ENCODE measurements at regions not wholly inside any gene's neighbourhood (a gene's known extent, or its start where the extent isn't known, plus 50 kb on each side); places are given as distances from the start of the nearest gene placed in this dataset.

- no peak for DNase-seq
Observed at GRCh38 chr5:4348919-4349318, 753.3 kb downstream of the IRX1 start.

- no peak for DNase-seq
Observed at GRCh38 chr5:4356201-4356600, 760.6 kb downstream of the IRX1 start.

- DNase-seq = no peak
Observed at GRCh38 chr5:4359847-4360246, 764.2 kb downstream of the IRX1 start.

- DNase-seq = no peak
Observed at GRCh38 chr5:4361753-4362152, 766.1 kb downstream of the IRX1 start.

- DNase-seq = no peak
Observed at GRCh38 chr5:4362411-4362810, 766.8 kb downstream of the IRX1 start.

GRCh38 chr5:4363045-4363444 is 767.4 kb downstream of the IRX1 start:
- no peak for DNase-seq

- no peak for DNase-seq
Observed at GRCh38 chr5:4366628-4367027, 771.0 kb downstream of the IRX1 start.

- no peak for DNase-seq
Observed at GRCh38 chr5:4370218-4370617, 769.9 kb upstream of the ADAMTS16 start.

GRCh38 chr5:4372481-4372880 is 767.6 kb upstream of the ADAMTS16 start:
- DNase-seq = no peak

- DNase-seq = no peak
Observed at GRCh38 chr5:4373051-4373820, 766.9 kb upstream of the ADAMTS16 start.

- no peak for DNase-seq
Observed at GRCh38 chr5:4374866-4375265, 765.3 kb upstream of the ADAMTS16 start.

- no peak for DNase-seq
Observed at GRCh38 chr5:4375640-4376039, 764.5 kb upstream of the ADAMTS16 start.

GRCh38 chr5:4383102-4383501 is 757.0 kb upstream of the ADAMTS16 start:
- DNase-seq = no peak

GRCh38 chr5:4383518-4384198 is 756.5 kb upstream of the ADAMTS16 start:
- DNase-seq = no peak

- no peak for DNase-seq
Observed at GRCh38 chr5:4384649-4385048, 755.5 kb upstream of the ADAMTS16 start.

- no peak for DNase-seq
Observed at GRCh38 chr5:4386152-4386551, 754.0 kb upstream of the ADAMTS16 start.

- DNase-seq = no peak
Observed at GRCh38 chr5:4387290-4387689, 752.8 kb upstream of the ADAMTS16 start.

- DNase-seq = no peak
Observed at GRCh38 chr5:4395752-4396151, 744.4 kb upstream of the ADAMTS16 start.

GRCh38 chr5:4405614-4406219 is 734.4 kb upstream of the ADAMTS16 start:
- DNase-seq = no peak

- DNase-seq = no peak
Observed at GRCh38 chr5:4410151-4410550, 730.0 kb upstream of the ADAMTS16 start.

- DNase-seq = no peak
Observed at GRCh38 chr5:4411664-4412063, 728.5 kb upstream of the ADAMTS16 start.

GRCh38 chr5:4413996-4414395 is 726.1 kb upstream of the ADAMTS16 start:
- no peak for DNase-seq

- no peak for DNase-seq
Observed at GRCh38 chr5:4418084-4418483, 722.0 kb upstream of the ADAMTS16 start.

GRCh38 chr5:4419281-4419680 is 720.8 kb upstream of the ADAMTS16 start:
- DNase-seq = no peak
